ENCODE measurements at regions not wholly inside any gene's neighbourhood (a gene's known extent, or its start where the extent isn't known, plus 50 kb on each side); places are given as distances from the start of the nearest gene placed in this dataset.

GRCh38 chr11:134471716-134472455 is 59.8 kb upstream of the B3GAT1 start:
- TF ChIP-seq CTCF (IDR thresholded peaks at IDR 0.05; ENCODE audit: low read depth, low read length): no peak
- DNase-seq (ENCODE audit: extremely low read depth, low read depth): no peak

- no peak for TF ChIP-seq CTCF (IDR thresholded peaks at IDR 0.05; ENCODE audit: low read depth, low read length)
- no peak for DNase-seq (ENCODE audit: extremely low read depth, low read depth)
These were observed 59.2 kb upstream of the B3GAT1 start for GRCh38 chr11:134471087-134471715.

- no peak for DNase-seq (ENCODE audit: extremely low read depth, low read depth)
These were observed 58.2 kb upstream of the B3GAT1 start for GRCh38 chr11:134470238-134470637.

GRCh38 chr11:134469627-134470026 is 57.6 kb upstream of the B3GAT1 start:
- DNase-seq (ENCODE audit: extremely low read depth, low read depth): no peak
- no peak for TF ChIP-seq CTCF (IDR thresholded peaks at IDR 0.05; ENCODE audit: low read depth, low read length)

More at GRCh38 chr11:134470238-134470637, 58.2 kb upstream of the B3GAT1 start:
- no peak for TF ChIP-seq CTCF (IDR thresholded peaks at IDR 0.05; ENCODE audit: low read depth, low read length)

- no peak for DNase-seq (ENCODE audit: extremely low read depth, low read depth)
- no peak for TF ChIP-seq CTCF (IDR thresholded peaks at IDR 0.05; ENCODE audit: low read depth, low read length)
These were observed 56.8 kb upstream of the B3GAT1 start for GRCh38 chr11:134468796-134469195.

- DNase-seq (ENCODE audit: extremely low read depth, low read depth): no peak
- no peak for TF ChIP-seq CTCF (IDR thresholded peaks at IDR 0.05; ENCODE audit: low read depth, low read length)
These were observed 56.1 kb upstream of the B3GAT1 start for GRCh38 chr11:134468081-134468668.
